ENCODE measurements at regions not wholly inside any gene's neighbourhood (a gene's known extent, or its start where the extent isn't known, plus 50 kb on each side); places are given as distances from the start of the nearest gene placed in this dataset.

DNA sequence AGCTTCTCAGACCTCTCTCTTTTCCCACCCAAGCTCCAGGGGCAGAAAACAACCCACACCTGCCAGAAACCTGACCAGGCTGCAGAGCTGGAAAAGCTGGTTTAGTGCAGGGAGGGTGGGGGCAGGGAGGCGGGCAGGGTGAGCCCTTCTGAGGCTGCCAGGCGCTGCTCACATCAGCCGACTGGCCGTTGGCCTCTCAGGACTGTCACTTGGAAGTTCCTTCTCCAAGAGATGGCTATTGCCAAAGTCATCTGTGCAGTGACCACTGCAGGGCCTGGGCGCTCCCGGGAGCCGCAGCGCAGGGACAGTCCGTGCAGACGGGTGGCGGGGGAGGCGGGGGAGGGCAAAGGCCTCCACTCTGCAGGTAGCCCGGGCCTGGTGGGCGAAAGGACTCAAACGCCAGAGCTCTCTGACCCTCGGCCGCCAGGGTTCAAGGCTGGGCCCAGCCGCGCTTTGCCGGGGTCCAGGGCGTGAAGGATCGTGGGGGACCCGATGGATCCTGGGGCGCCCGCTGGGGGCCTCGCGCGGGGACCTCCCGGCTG is 205.0 kb upstream of the IER5L start:
- H3K4me1 ChIP-seq = peaks cover 0 to 10% (median 6%) of the 10 kb centered on the region in 4 donors
- WGBS (ENCODE audit: insufficient coverage, low coverage, low lambda C conversion rate, missing lambda C conversion rate) = 0% methylated on average over 3 of the region's 29 CpGs
- DNase-seq = peak; percentile 77 to 83 (median 82)
- H3K27ac ChIP-seq = peak overlapping the region; percentile 87 to 96 (median 90)
- ATAC-seq = peak; percentile 78 to 86 (median 84)
- intact Hi-C loops (cut with DNase I) = no loop called here
- no peaks in the 10 kb centered on the region for H3K36me3 ChIP-seq
- no peak for TF ChIP-seq POLR2A (IDR thresholded peaks at IDR 0.05)
- no peak for TF ChIP-seq CTCF (IDR thresholded peaks at IDR 0.05)
- no peaks in the 10 kb centered on the region for H3K9me3 ChIP-seq
- peak overlapping the region; percentile 51 to 65 (median 62) for H3K4me3 ChIP-seq
- no peaks in the 10 kb centered on the region for H3K27me3 ChIP-seq

- H3K27me3 ChIP-seq = no peaks in the 10 kb centered on the region
- no peak for TF ChIP-seq POLR2A (IDR thresholded peaks at IDR 0.05)
- no peak for TF ChIP-seq CTCF (IDR thresholded peaks at IDR 0.05)
- ATAC-seq (peak in 1 of 4 donors; percentile 4), DNase-seq (no peak)
- H3K27ac ChIP-seq = peak overlapping the region; percentile 87 to 96 (median 90)
- H3K4me1 ChIP-seq = peaks cover 0 to 10% (median 6%) of the 10 kb centered on the region in 4 donors
- peak overlapping the region in 2 of 3 donors; percentile 51 to 65 for H3K4me3 ChIP-seq
- no peaks in the 10 kb centered on the region for H3K9me3 ChIP-seq
- intact Hi-C loops (cut with DNase I) = no loop called here
- no CpG with 5 or more reads among the region's 5 CpGs for WGBS (ENCODE audit: insufficient coverage, low coverage, low lambda C conversion rate, missing lambda C conversion rate)
- H3K36me3 ChIP-seq = no peaks in the 10 kb centered on the region
Measured at GRCh38 chr9:129382281-129383018, 204.4 kb upstream of the IER5L start.

DNA sequence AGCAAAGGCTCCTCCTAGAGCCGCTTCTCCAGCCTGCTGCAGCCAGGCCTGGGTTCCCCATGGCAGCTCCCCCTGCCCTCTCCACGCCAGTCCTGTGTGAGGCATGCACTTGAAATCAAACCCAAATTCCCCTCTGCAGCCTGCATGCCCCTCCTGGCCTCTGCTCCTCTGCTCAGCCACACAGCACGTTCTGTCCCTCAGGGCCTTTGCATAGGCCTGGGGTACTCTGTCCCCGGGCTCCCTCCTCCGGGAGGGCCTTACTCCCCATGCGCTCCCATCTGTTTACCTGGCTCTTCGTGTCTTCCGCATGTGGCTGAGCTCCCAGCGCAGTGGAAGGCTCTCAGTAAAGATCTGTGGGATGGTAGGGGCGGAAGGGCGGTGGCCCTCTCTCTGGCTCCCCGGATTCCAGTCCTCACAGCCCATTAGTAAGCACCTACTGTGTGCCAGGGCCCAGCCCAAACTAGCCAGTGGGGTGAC is 203.5 kb upstream of the IER5L start:
- 98% methylated on average over 7 of the region's 12 CpGs for WGBS (ENCODE audit: insufficient coverage, low coverage, low lambda C conversion rate, missing lambda C conversion rate)
- no peak overlapping the region for H3K4me3 ChIP-seq
- intact Hi-C loops (cut with DNase I) = no loop called here
- H3K4me1 ChIP-seq = peaks cover 0 to 10% (median 6%) of the 10 kb centered on the region in 4 donors
- no peaks in the 10 kb centered on the region for H3K9me3 ChIP-seq
- DNase-seq = no peak
- no peak for TF ChIP-seq POLR2A (IDR thresholded peaks at IDR 0.05)
- no peak for TF ChIP-seq CTCF (IDR thresholded peaks at IDR 0.05)
- ATAC-seq = no peak
- H3K27me3 ChIP-seq = no peaks in the 10 kb centered on the region
- H3K36me3 ChIP-seq = no peaks in the 10 kb centered on the region
- no peak overlapping the region for H3K27ac ChIP-seq

GRCh38 chr9:129380961-129381401 is 202.9 kb upstream of the IER5L start:
- no peak for TF ChIP-seq POLR2A (IDR thresholded peaks at IDR 0.05)
- TF ChIP-seq CTCF (IDR thresholded peaks at IDR 0.05) = no peak
- WGBS (ENCODE audit: insufficient coverage, low coverage, low lambda C conversion rate, missing lambda C conversion rate) = 94% methylated on average over 3 of the region's 9 CpGs

More at GRCh38 chr9:129380961-129381401, 202.9 kb upstream of the IER5L start:
- no peak for ATAC-seq
- Histone ChIP-seq H3K9me3 (no peaks in the 10 kb centered on the region), H3K4me1 (peaks cover 0 to 10% (median 6%) of the 10 kb centered on the region in 4 donors), H3K4me3 (no peak overlapping the region), H3K36me3 (no peaks in the 10 kb centered on the region), H3K27me3 (no peaks in the 10 kb centered on the region), H3K27ac (no peak overlapping the region)
- intact Hi-C loops (cut with DNase I) = no loop called here
- DNase-seq = no peak
